OCI-LY3 (cell line): ENCODE measurements at regions not wholly inside any gene's neighbourhood (a gene's known extent, or its start where the extent isn't known, plus 50 kb on each side); places are given as distances from the start of the nearest gene placed in this dataset.

Experiments
- CTCF ChIP-seq: fragments of 200-600, 300-600 bp; sonication (generic); IDR thresholded peaks from 2 replicates; pipeline ENCODE4 v1.5.1; 2014; ENCODE audit warnings: antibody characterized with exemption, low read length, low read depth
- EZH2phosphoT487 ChIP-seq: fragments of 200-600 bp; shearing (Covaris generic); IDR thresholded peaks from 2 replicates; pipeline ENCODE4 v1.6.1; 2018; ENCODE audit warnings: antibody characterized with exemption, mixed run types, low read depth

DNA sequence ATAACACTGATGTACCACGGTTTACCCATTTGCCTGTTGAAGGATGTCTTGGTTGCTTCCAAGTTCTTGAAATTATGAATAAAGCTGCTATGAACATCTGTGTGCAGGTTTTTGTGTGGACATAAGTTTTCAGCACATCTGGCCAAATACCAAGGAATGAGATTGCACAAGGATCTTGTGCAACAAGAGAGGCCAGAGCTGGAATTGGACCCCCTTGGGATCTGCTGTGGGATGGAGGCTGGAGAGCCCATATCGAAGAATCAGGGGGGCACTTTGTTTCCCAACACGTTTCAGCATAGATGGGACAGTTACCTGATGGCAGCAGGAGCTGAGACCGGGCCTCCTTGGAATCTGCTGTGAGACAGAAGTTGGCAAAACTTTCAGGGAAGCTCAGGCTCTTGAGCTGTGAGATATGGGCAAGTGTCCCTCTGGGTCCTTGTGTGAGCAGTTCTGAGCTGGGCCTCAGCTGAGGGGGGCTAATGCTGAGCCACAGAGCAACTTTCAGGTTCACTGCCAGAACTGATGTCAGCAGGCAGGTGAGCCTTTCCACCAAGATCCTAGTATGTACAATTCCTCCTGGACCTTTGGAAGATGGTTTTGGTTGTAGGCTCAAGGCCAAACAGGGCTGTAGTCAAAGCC is 115.2 kb upstream of the RAB18 start:
- TF ChIP-seq CTCF = no peak
- no peak for TF ChIP-seq EZH2phosphoT487
